GM13977 (cell line): ENCODE measurements at regions not wholly inside any gene's neighbourhood (a gene's known extent, or its start where the extent isn't known, plus 50 kb on each side); places are given as distances from the start of the nearest gene placed in this dataset.

Experiments
- DNase-seq: peaks from one replicate; pipeline ENCODE4 v3.0.0; 2012; ENCODE audit warnings: low spot score
- CTCF ChIP-seq: IDR thresholded peaks from 2 replicates; pipeline ENCODE4 v1.5.1; 2012; ENCODE audit warnings: mild to moderate bottlenecking, control low read depth; ENCODE audit not compliant: insufficient read depth; ENCODE audit errors: extremely low read depth, missing control alignments
- in situ Hi-C: fragments of 300-500 bp; cut with MboI; formaldehyde crosslinking; loops from one replicate; pipeline ENCODE4 v1.12.0; 2022; ENCODE audit warnings: low sequenced_read_pairs, low pct_unique_long_range_greater_than_20kb, mixed read lengths, inconsistent platforms; ENCODE audit not compliant: unreplicated experiment

- DNase-seq: no peak
- in situ Hi-C loops: no loop called here
- no peak for TF ChIP-seq CTCF
These were observed 93.1 kb upstream of the PGBD5 start for GRCh38 chr1:230519246-230519645.

- TF ChIP-seq CTCF: no peak
- DNase-seq: no peak
- in situ Hi-C loops: no loop called here
These were observed 92.4 kb upstream of the PGBD5 start for GRCh38 chr1:230518511-230518910.

- no peak for DNase-seq
- in situ Hi-C loops: no loop called here
- TF ChIP-seq CTCF: no peak
These were observed 91.7 kb upstream of the PGBD5 start for GRCh38 chr1:230517786-230518185.

GRCh38 chr1:230517326-230517725 lies 91.2 kb upstream of the PGBD5 start:
- in situ Hi-C loops: no loop called here
- no peak for DNase-seq
- no peak for TF ChIP-seq CTCF

- no peak for TF ChIP-seq CTCF
- no peak for DNase-seq
- in situ Hi-C loops: no loop called here
These were observed 90.8 kb upstream of the PGBD5 start for GRCh38 chr1:230516889-230517288.

GRCh38 chr1:230515451-230516145 lies 89.5 kb upstream of the PGBD5 start:
- no peak for TF ChIP-seq CTCF
- in situ Hi-C loops: no loop called here
- DNase-seq: no peak
